ENCODE measurements at regions not wholly inside any gene's neighbourhood (a gene's known extent, or its start where the extent isn't known, plus 50 kb on each side); places are given as distances from the start of the nearest gene placed in this dataset.

DNA sequence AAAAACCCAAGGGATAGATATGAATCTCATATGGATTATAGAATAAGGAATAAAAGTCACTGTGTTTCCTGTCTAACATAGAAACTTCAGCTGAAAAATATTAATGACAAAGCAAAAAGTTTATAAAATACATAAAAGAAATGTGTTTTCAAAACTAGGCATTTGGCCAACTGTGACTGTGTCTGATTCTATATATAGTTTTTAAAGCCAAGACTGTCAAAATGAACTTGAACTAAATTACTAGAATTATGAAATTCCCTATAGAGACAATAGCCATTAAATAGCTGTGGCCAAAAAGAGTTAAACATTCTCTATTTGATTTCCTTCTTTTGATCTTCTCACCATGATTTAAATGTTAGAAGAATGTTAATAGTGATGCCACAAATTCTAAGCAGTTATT lies 311.2 kb upstream of the SEMA3D start:
- H3K4me3 Mint-ChIP-seq, result no peak overlapping the region
- no peaks in the 10 kb centered on the region for H3K36me3 Mint-ChIP-seq (ENCODE audit: low read depth)
- H3K9me3 Mint-ChIP-seq, result no peaks in the 10 kb centered on the region
- no peaks in the 10 kb centered on the region for H3K27me3 ChIP-seq (ENCODE audit: control insufficient read depth, insufficient read depth, low read length, poor library complexity, severe bottlenecking)
- H3K4me3 ChIP-seq (ENCODE audit: low read length), result no peak overlapping the region
- DNase-seq, result no peak
- H3K27ac ChIP-seq (ENCODE audit: low read depth, low read length), result no peak overlapping the region
- H3K36me3 ChIP-seq (ENCODE audit: control insufficient read depth, insufficient read depth, low read length), result no peaks in the 10 kb centered on the region
- no peaks in the 10 kb centered on the region for H3K4me1 Mint-ChIP-seq
- H3K4me1 ChIP-seq (ENCODE audit: control insufficient read depth, insufficient read depth, low read length), result no peaks in the 10 kb centered on the region
- no peaks in the 10 kb centered on the region for H3K27me3 Mint-ChIP-seq (ENCODE audit: insufficient read depth)
- H3K9ac ChIP-seq (ENCODE audit: extremely low read depth, low read length, poor library complexity, severe bottlenecking), result no peak overlapping the region
- H3K27ac Mint-ChIP-seq, result no peak overlapping the region
- TF ChIP-seq, protein P1, sequence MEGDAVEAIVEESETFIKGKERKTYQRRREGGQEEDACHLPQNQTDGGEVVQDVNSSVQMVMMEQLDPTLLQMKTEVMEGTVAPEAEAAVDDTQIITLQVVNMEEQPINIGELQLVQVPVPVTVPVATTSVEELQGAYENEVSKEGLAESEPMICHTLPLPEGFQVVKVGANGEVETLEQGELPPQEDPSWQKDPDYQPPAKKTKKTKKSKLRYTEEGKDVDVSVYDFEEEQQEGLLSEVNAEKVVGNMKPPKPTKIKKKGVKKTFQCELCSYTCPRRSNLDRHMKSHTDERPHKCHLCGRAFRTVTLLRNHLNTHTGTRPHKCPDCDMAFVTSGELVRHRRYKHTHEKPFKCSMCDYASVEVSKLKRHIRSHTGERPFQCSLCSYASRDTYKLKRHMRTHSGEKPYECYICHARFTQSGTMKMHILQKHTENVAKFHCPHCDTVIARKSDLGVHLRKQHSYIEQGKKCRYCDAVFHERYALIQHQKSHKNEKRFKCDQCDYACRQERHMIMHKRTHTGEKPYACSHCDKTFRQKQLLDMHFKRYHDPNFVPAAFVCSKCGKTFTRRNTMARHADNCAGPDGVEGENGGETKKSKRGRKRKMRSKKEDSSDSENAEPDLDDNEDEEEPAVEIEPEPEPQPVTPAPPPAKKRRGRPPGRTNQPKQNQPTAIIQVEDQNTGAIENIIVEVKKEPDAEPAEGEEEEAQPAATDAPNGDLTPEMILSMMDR (conservative IDR thresholded peaks at IDR 0.05), result no peak
- peaks cover 9% of the 10 kb centered on the region for H3K9me3 ChIP-seq (ENCODE audit: control insufficient read depth, low read length)

DNA sequence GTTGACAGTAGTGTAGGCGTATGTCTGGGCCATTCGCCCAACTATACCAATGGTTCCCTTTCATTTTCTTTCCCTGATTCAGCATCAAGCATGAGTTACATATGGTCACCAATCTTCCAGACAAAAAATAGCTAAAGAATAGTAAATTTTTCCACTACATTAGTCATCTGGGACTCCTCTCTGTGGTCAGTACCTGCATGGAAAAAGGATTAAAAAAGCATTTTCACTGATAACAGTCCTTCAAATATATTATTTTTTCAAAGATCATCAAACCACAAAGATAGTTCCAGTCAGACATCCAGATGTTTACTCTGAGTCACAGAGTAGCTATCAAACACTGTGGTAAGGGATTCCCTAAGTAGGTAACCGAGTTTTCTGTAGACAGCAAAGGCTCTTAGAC lies 302.6 kb upstream of the SEMA3D start:
- H3K27ac ChIP-seq (ENCODE audit: low read depth, low read length), result no peak overlapping the region
- peaks cover 7% of the 10 kb centered on the region for H3K4me1 Mint-ChIP-seq
- DNase-seq, result no peak
- H3K36me3 Mint-ChIP-seq (ENCODE audit: low read depth), result no peaks in the 10 kb centered on the region
- no peaks in the 10 kb centered on the region for H3K9me3 ChIP-seq (ENCODE audit: control insufficient read depth, low read length)
- no peak overlapping the region for H3K27ac Mint-ChIP-seq
- no peaks in the 10 kb centered on the region for H3K9me3 Mint-ChIP-seq
- no peak overlapping the region for H3K9ac ChIP-seq (ENCODE audit: extremely low read depth, low read length, poor library complexity, severe bottlenecking)
- TF ChIP-seq, protein P1 (conservative IDR thresholded peaks at IDR 0.05), result no peak
- H3K4me1 ChIP-seq (ENCODE audit: control insufficient read depth, insufficient read depth, low read length), result no peaks in the 10 kb centered on the region
- WGBS, 2 experiments (ENCODE audit: insufficient coverage in 1 of 2, insufficient read length in 1 of 2), result 96% methylated on average over 3 of the region's 3 CpGs; no CpG with 5 or more reads in 1 of the 2 experiments
- no peaks in the 10 kb centered on the region for H3K27me3 Mint-ChIP-seq (ENCODE audit: insufficient read depth)
- H3K4me3 ChIP-seq (ENCODE audit: low read length), result no peak overlapping the region
- no peaks in the 10 kb centered on the region for H3K36me3 ChIP-seq (ENCODE audit: control insufficient read depth, insufficient read depth, low read length)
- no peaks in the 10 kb centered on the region for H3K27me3 ChIP-seq (ENCODE audit: control insufficient read depth, insufficient read depth, low read length, poor library complexity, severe bottlenecking)
- H3K4me3 Mint-ChIP-seq, result no peak overlapping the region

DNA sequence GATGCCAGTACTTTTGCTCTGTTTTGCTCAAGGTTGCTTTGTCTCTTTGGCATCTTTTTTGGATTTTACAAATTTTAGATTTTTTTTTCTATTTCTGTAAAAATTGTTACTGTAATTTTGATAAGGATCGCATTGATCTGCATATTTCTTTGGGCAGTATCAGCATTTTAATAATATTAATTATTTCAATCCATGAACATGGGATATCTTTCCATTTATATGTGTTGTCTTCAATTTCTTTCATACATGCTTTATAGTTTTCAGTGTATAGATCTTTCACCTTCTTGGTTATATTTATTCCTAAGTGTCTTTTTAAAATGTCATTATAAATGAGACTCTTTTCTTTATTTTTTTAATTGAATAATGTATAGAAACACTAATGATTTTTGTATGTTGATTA lies 301.6 kb upstream of the SEMA3D start:
- no peaks in the 10 kb centered on the region for H3K9me3 Mint-ChIP-seq
- H3K27ac Mint-ChIP-seq, result no peak overlapping the region
- Histone ChIP-seq H3K9ac (ENCODE audit: extremely low read depth, low read length, poor library complexity, severe bottlenecking) (no peak overlapping the region), H3K9me3 (ENCODE audit: control insufficient read depth, low read length) (no peaks in the 10 kb centered on the region), H3K27ac (ENCODE audit: low read depth, low read length) (no peak overlapping the region), H3K4me1 (ENCODE audit: control insufficient read depth, insufficient read depth, low read length) (no peaks in the 10 kb centered on the region), H3K27me3 (ENCODE audit: control insufficient read depth, insufficient read depth, low read length, poor library complexity, severe bottlenecking) (no peaks in the 10 kb centered on the region), H3K4me3 (ENCODE audit: low read length) (no peak overlapping the region), H3K36me3 (ENCODE audit: control insufficient read depth, insufficient read depth, low read length) (no peaks in the 10 kb centered on the region)
- 100% methylated on average over 1 of the region's 1 CpG; no CpG with 5 or more reads in 1 of the 2 experiments for WGBS, 2 experiments (ENCODE audit: insufficient coverage in 1 of 2, insufficient read length in 1 of 2)
- H3K4me1 Mint-ChIP-seq, result peaks cover 7% of the 10 kb centered on the region
- TF ChIP-seq, protein P1 (conservative IDR thresholded peaks at IDR 0.05), result no peak
- no peak for DNase-seq
- no peaks in the 10 kb centered on the region for H3K27me3 Mint-ChIP-seq (ENCODE audit: insufficient read depth)
- H3K36me3 Mint-ChIP-seq (ENCODE audit: low read depth), result no peaks in the 10 kb centered on the region
- H3K4me3 Mint-ChIP-seq, result no peak overlapping the region
